Karpas-422 (cell line): ENCODE measurements at regions not wholly inside any gene's neighbourhood (a gene's known extent, or its start where the extent isn't known, plus 50 kb on each side); places are given as distances from the start of the nearest gene placed in this dataset.

Experiments
- DNase-seq: peaks from one replicate; pipeline ENCODE4 v3.0.0-alpha.2; 2015
- H2AFZ ChIP-seq: fragments of 200-600 bp; sonication (generic); 2 replicates; pipeline ENCODE4 v1.6.1; 2014; ENCODE audit warnings: antibody characterized with exemption, low read length, mixed read lengths
- H3K27ac ChIP-seq: fragments of 200-600 bp; sonication (generic); 2 replicates; pipeline ENCODE4 v1.5.1; 2014; ENCODE audit warnings: mild to moderate bottlenecking, low read length, moderate library complexity
- H3K27me3 ChIP-seq: fragments of 200-600 bp; sonication (generic); 2 replicates; pipeline ENCODE4 v1.6.1; 2014; ENCODE audit warnings: low read length, mixed read lengths
- H3K36me3 ChIP-seq: fragments of 200-600 bp; sonication (generic); 2 replicates; pipeline ENCODE4 v1.6.1; 2014; ENCODE audit warnings: low read length, mixed read lengths; ENCODE audit not compliant: insufficient read depth
- H3K4me1 ChIP-seq: fragments of 200-600 bp; sonication (generic); 2 replicates; pipeline ENCODE4 v1.6.1; 2014; ENCODE audit warnings: mild to moderate bottlenecking, low read length, mixed read lengths
- H3K4me2 ChIP-seq: fragments of 200-600 bp; sonication (generic); 2 replicates; pipeline ENCODE4 v1.6.1; 2014; ENCODE audit warnings: low read length, low read depth, mild to moderate bottlenecking; ENCODE audit not compliant: poor library complexity, severe bottlenecking
- H3K4me3 ChIP-seq: fragments of 200-600 bp; sonication (generic); 2 replicates; pipeline ENCODE4 v1.5.1; 2014; ENCODE audit warnings: mild to moderate bottlenecking, antibody characterized with exemption, low read length, mixed read lengths
- H3K79me2 ChIP-seq: fragments of 200-600 bp; sonication (generic); 2 replicates; pipeline ENCODE4 v1.6.1; 2014; ENCODE audit warnings: mild to moderate bottlenecking, low read length, mixed read lengths
- H3K9ac ChIP-seq: fragments of 200-600 bp; sonication (generic); 2 replicates; pipeline ENCODE4 v1.6.0; 2014; ENCODE audit warnings: low read length
- H3K9me2 ChIP-seq: fragments of 200-600 bp; sonication (generic), shearing (Covaris generic); replicated peaks from 2 replicates; pipeline ENCODE4 v1.6.0; 2014; ENCODE audit warnings: mild to moderate bottlenecking, low read length, moderate library complexity; ENCODE audit not compliant: insufficient read depth
- H3K9me3 ChIP-seq: fragments of 300-700, 200-600 bp; sonication (generic); 2 replicates; pipeline ENCODE4 v1.6.1; 2014; ENCODE audit warnings: low read length, mixed read lengths
- H4K20me1 ChIP-seq: fragments of 200-600 bp; sonication (generic); 2 replicates; pipeline ENCODE4 v1.6.1; 2014; ENCODE audit warnings: mild to moderate bottlenecking, antibody characterized with exemption, low read length, low read depth; ENCODE audit not compliant: insufficient read depth

DNA sequence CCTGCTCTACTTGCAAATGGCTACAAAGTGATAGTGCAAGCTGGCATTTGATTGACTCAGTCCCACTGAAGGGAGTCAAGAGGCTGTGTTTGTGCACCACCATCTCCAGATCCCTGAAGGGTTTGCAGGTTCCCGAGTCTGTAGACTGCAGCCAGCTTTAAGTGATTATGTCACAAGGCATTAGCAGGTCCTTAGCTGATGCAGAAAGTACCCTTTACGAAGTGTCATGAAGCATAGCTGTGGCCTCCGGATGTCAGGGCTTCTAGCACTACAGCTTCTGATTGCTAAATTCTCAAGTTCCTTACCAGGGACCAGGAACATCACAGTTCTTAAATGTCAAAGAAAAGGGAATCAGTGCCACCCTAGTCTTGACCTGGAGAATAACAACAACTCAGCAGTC, 311.3 kb upstream of the TRPC7 start:
- Histone ChIP-seq H3K4me3 (no peak overlapping the region), H3K79me2 (no peaks in the 10 kb centered on the region), H3K27ac (no peak overlapping the region), H3K4me2 (no peak overlapping the region), H3K4me1 (no peaks in the 10 kb centered on the region), H3K9me2 (no peaks in the 10 kb centered on the region), H3K9me3 (peaks cover 5% of the 10 kb centered on the region), H3K27me3 (no peaks in the 10 kb centered on the region), H2AFZ (no peak overlapping the region), H4K20me1 (no peaks in the 10 kb centered on the region), H3K9ac (no peak overlapping the region), H3K36me3 (no peaks in the 10 kb centered on the region)
- no peak for DNase-seq

DNA sequence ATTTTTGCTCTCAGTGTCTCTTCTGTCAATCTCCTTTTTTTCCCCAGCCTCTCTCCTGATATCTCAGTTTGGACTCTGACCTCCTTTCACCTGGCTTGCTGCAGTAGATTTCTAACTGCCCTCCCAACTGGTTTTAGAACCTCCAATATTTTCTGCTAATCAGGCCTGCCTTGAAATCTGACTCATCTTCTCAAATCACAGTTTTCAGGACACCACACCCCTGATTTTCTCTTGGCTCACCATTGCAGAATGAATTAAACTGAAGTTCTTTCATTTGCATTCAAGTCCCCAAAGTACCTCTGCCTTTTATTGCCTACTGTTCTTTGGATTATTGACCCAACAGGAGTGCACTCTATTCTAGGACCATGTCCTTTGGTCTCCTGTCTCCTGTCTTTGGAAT, 310.4 kb upstream of the TRPC7 start:
- H3K4me2 ChIP-seq: no peak overlapping the region
- no peak overlapping the region for H3K4me3 ChIP-seq
- H3K27me3 ChIP-seq: no peaks in the 10 kb centered on the region
- H4K20me1 ChIP-seq: no peaks in the 10 kb centered on the region
- H3K79me2 ChIP-seq: no peaks in the 10 kb centered on the region
- H3K36me3 ChIP-seq: no peaks in the 10 kb centered on the region
- H3K9me2 ChIP-seq: no peaks in the 10 kb centered on the region
- H2AFZ ChIP-seq: no peak overlapping the region
- DNase-seq: no peak
- no peak overlapping the region for H3K9ac ChIP-seq
- no peak overlapping the region for H3K27ac ChIP-seq
- no peaks in the 10 kb centered on the region for H3K4me1 ChIP-seq
- H3K9me3 ChIP-seq: peaks cover 5% of the 10 kb centered on the region

DNA sequence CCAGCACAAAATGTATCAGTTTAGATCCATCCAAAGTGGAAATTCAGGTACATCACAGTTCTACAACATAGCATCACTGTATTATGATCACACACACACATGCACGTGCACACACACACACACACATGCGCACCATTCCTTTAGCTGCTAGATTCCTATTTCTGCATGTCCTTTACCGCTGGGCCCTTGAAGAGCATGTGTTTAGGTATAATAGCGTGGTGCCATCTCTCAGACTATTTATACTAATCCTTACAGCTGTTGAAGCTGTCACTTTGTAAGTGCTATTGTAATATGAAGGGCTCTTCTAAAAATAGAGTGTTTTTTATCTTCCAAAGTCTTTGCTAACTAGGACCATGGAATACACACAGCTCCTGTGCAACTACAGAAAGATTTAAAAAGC, 308.8 kb upstream of the TRPC7 start:
- Histone ChIP-seq H3K4me2 (no peak overlapping the region), H2AFZ (no peak overlapping the region), H3K9me2 (no peaks in the 10 kb centered on the region), H3K4me3 (no peak overlapping the region), H3K4me1 (no peaks in the 10 kb centered on the region), H3K9me3 (no peaks in the 10 kb centered on the region), H3K27me3 (no peaks in the 10 kb centered on the region), H3K9ac (no peak overlapping the region), H4K20me1 (no peaks in the 10 kb centered on the region), H3K79me2 (no peaks in the 10 kb centered on the region), H3K36me3 (no peaks in the 10 kb centered on the region), H3K27ac (no peak overlapping the region)
- DNase-seq: no peak

DNA sequence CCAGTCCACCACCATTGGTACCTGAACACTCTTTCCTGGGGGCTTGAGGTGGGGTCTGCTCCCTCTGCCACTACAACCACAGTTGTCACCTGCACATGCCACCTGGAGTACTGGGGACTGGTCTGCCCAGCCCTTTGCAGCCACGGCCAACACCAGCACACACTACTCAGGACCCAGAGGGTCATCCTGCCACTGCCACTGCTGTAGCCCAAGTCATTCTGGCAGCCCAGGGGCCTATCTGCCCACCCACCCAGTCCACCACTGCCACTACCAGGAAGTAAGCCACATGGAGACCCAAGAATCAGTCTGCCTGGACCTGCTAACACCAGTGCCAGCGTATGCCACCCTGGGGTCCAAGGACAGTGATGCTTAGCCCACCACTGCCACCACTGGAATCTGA, 302.4 kb upstream of the TRPC7 start:
- Histone ChIP-seq H3K9me3 (no peaks in the 10 kb centered on the region), H2AFZ (no peak overlapping the region)

DNA sequence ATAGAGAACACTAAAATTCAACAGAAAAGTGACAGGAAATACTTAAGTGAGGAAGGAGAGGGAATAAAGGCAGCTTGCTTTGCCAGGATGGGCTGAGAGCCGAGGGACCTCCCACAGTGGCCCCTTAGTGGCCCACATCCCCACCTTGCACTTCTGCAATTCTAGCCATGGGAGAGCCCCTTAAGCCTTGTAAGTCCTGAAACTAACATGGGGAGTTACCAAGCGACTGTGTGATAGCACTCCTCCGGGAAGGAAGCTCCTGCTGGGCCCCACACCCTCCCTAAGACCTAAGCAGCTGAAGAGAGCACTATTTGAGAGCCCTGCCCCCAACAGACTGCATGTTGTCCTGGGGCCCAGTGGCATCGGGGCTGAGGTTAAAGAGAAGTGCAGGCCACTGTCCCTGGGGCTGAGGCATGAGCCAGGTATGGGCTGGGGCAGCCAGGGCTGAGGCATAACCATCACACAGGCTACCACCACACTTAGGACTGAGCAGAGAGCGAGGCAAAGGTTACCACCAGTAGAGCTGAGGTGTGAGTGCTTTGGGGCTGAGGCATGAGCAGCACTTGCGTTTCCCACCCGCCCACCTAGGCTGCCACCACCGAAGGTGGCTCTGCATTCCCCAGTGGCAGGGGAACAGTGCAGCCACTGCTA, 301.8 kb upstream of the TRPC7 start:
- no peaks in the 10 kb centered on the region for H4K20me1 ChIP-seq
- no peak for DNase-seq

More for the DNA sequence above, 302.4 kb upstream of the TRPC7 start:
- Histone ChIP-seq H3K9me2 (no peaks in the 10 kb centered on the region), H3K27me3 (no peaks in the 10 kb centered on the region), H3K79me2 (no peaks in the 10 kb centered on the region), H4K20me1 (no peaks in the 10 kb centered on the region), H3K27ac (no peak overlapping the region), H3K36me3 (no peaks in the 10 kb centered on the region), H3K4me2 (no peak overlapping the region), H3K4me3 (no peak overlapping the region), H3K4me1 (no peaks in the 10 kb centered on the region), H3K9ac (no peak overlapping the region)
- no peak for DNase-seq

DNA sequence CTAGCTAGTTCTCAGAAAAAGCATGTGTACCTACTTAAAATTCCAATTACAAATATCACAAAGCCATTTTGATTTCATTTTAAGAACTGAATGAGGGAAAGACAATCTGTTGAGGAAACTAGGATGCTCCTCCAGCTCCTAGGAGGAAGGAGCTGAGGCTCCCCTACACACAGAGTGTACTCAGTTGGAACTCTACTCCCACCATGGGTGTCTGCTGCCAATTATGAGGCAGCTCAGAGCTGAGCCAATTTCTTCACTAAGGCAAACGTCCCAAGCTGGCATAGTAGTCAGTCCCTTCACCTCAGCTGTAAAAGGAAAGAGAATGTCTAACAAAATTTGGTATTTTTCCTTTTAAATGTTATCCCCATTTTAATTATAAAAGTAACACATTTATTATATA, 300.0 kb upstream of the TRPC7 start:
- no peaks in the 10 kb centered on the region for H3K9me2 ChIP-seq
- no peak overlapping the region for H3K4me2 ChIP-seq
- no peak for DNase-seq
- no peak overlapping the region for H3K27ac ChIP-seq
- H3K36me3 ChIP-seq: no peaks in the 10 kb centered on the region
- no peaks in the 10 kb centered on the region for H3K4me1 ChIP-seq
- no peaks in the 10 kb centered on the region for H4K20me1 ChIP-seq
- H3K79me2 ChIP-seq: no peaks in the 10 kb centered on the region
- no peaks in the 10 kb centered on the region for H3K27me3 ChIP-seq
- H2AFZ ChIP-seq: no peak overlapping the region
- no peaks in the 10 kb centered on the region for H3K9me3 ChIP-seq
- H3K4me3 ChIP-seq: no peak overlapping the region
- no peak overlapping the region for H3K9ac ChIP-seq

More for the DNA sequence above, 301.8 kb upstream of the TRPC7 start:
- Histone ChIP-seq H2AFZ (no peak overlapping the region), H3K4me2 (no peak overlapping the region), H3K4me3 (no peak overlapping the region), H3K27me3 (no peaks in the 10 kb centered on the region), H3K27ac (no peak overlapping the region), H3K79me2 (no peaks in the 10 kb centered on the region), H3K36me3 (no peaks in the 10 kb centered on the region), H3K9ac (no peak overlapping the region), H3K9me3 (no peaks in the 10 kb centered on the region), H3K9me2 (no peaks in the 10 kb centered on the region), H3K4me1 (no peaks in the 10 kb centered on the region)

DNA sequence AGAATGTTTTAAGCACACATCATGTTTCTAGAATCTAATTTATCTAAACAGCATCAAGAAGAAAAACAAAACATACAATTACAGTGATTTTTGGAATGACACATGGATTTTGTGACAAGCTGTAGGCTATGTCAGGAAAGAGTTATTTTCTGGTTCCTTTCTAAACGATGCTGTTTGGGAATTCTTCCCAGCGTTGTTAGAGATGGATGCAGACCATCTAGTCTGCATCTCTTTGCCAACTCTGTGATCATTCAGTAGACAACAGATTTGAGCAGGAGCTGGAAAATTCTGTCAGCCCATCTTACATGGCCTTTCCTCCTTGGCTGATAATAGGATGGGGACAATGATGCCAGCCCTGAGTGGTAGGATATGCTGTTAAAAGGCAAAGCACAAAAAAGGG, 295.7 kb upstream of the TRPC7 start:
- no peaks in the 10 kb centered on the region for H3K4me1 ChIP-seq
- no peaks in the 10 kb centered on the region for H3K79me2 ChIP-seq
- no peak overlapping the region for H3K4me2 ChIP-seq
- no peaks in the 10 kb centered on the region for H3K9me3 ChIP-seq
- H4K20me1 ChIP-seq: no peaks in the 10 kb centered on the region
- H3K27me3 ChIP-seq: no peaks in the 10 kb centered on the region
- no peaks in the 10 kb centered on the region for H3K36me3 ChIP-seq
- DNase-seq: no peak
- no peak overlapping the region for H3K9ac ChIP-seq
- H2AFZ ChIP-seq: no peak overlapping the region
- no peaks in the 10 kb centered on the region for H3K9me2 ChIP-seq
- H3K27ac ChIP-seq: no peak overlapping the region
- no peak overlapping the region for H3K4me3 ChIP-seq

DNA sequence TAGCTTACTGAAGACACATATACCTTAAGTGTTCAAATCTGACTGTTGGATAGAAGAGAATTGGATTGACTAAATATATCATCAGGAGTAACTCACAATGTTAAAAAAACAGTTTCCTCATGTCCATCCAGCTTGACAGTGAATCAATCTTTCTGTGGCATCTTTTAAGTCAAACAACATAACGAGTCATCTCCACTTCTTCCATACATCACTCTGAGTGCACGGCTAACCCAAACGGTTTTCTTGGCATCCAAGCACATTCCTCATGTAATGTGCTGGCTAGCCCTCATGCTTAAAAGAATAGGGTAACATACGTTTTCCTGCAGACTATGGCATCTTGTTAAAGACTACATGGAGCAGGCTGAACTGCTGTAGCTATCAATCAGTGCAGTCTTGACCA, 291.5 kb upstream of the TRPC7 start:
- Histone ChIP-seq H4K20me1 (no peaks in the 10 kb centered on the region), H3K27ac (no peak overlapping the region), H3K9me3 (no peaks in the 10 kb centered on the region), H3K4me2 (no peak overlapping the region), H3K9me2 (no peaks in the 10 kb centered on the region), H3K36me3 (no peaks in the 10 kb centered on the region), H3K27me3 (no peaks in the 10 kb centered on the region), H3K79me2 (no peaks in the 10 kb centered on the region), H2AFZ (no peak overlapping the region), H3K4me3 (no peak overlapping the region), H3K4me1 (no peaks in the 10 kb centered on the region), H3K9ac (no peak overlapping the region)
- DNase-seq: no peak

DNA sequence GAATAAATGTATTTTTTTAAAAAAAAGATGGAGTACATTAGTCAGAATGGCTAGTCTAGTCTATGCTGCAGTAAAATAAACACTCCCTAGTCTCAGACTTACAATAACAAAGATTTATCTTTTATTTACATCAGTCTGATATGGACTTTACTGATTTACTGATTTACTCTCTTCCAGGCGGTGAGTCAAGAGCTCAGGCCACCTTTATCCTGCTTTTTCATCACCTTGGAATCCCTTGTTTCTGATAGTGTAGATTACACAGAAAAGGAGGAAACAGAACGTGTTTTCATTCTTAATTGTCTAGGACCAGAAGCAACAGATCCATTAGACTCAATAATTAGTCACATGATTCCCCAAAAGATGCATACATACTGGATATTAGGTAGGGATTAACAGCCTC, 290.1 kb upstream of the TRPC7 start:
- no peak overlapping the region for H3K27ac ChIP-seq
- H3K4me1 ChIP-seq: no peaks in the 10 kb centered on the region
- no peaks in the 10 kb centered on the region for H3K27me3 ChIP-seq
- no peaks in the 10 kb centered on the region for H4K20me1 ChIP-seq
- no peaks in the 10 kb centered on the region for H3K9me3 ChIP-seq
- H3K36me3 ChIP-seq: no peaks in the 10 kb centered on the region
- H3K4me2 ChIP-seq: no peak overlapping the region
- no peaks in the 10 kb centered on the region for H3K9me2 ChIP-seq
- H3K9ac ChIP-seq: no peak overlapping the region
- no peaks in the 10 kb centered on the region for H3K79me2 ChIP-seq
- H3K4me3 ChIP-seq: no peak overlapping the region
- no peak for DNase-seq
- no peak overlapping the region for H2AFZ ChIP-seq
